DMS53 (cell line): ENCODE measurements at regions not wholly inside any gene's neighbourhood (a gene's known extent, or its start where the extent isn't known, plus 50 kb on each side); places are given as distances from the start of the nearest gene placed in this dataset.

Source experiments
- DNase-seq: peaks from one replicate; lab custom pipeline; 2025; lab: John Stamatoyannopoulos, UW

DNA sequence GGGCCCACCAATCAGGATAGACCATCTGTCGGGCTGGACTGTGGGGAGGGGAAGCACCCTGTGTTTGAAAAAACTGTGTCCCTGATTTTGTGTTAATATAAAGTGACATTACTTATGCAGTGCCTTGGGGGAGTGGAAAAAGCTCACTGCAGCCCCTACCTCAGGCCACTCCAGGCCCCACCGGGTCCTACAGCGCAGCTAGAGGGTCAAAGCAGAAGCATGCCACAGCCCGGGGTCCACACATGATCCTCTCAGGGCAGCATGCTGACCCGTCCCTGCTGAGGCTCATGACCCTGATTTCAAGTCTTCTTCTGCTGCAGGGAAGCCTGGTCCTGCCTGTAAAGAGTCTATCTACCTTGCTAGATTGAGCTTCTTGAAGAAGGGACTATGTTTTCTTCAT lies 133.0 kb upstream of the PLCB4 start:
- DNase-seq: no peak

DNA sequence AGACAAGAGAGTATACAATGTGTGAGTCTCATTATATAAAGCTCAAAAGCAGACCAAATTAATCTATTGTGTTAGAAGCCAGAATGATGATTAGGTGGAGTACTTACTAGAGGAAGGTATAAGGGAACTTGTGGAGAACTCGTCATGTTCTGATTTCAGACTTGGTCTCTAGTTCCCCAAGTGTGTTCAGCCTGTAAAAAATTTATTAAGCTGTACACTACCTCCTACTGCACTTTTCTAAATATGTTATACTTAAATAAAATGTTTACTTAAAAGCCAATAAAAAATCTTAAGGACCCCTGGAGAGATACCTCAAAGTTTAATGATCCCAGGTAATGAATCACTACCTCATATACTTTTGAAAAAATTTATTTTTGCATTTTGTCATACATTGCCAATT lies 130.4 kb upstream of the PLCB4 start:
- DNase-seq: no peak

DNA sequence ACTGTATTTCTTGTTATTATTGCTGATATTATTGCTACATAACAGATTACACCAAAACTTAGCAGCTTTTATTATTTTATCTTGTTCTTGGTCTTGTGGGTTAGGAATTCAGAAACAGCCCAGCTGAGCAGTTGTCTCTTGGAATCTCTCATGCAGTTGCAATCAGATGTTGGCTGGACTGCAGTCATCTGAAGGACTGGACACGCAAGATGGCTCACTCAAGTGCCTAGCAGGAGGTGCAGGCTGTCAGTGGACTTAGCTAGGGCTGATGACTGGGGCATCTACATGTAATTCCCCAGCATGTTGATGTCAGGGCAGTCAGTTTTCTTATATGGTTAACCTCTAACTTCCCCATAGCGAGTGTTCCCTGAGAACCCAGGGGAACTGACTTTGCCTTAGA lies 128.6 kb upstream of the PLCB4 start:
- DNase-seq: peak; percentile 64

GRCh38 chr20:8943631-8944030 lies 125.3 kb upstream of the PLCB4 start:
- no peak for DNase-seq

GRCh38 chr20:8946036-8946940 lies 122.6 kb upstream of the PLCB4 start:
- no peak for DNase-seq

- DNase-seq: no peak
Observed at GRCh38 chr20:8948442-8949020, 120.4 kb upstream of the PLCB4 start.

DNA sequence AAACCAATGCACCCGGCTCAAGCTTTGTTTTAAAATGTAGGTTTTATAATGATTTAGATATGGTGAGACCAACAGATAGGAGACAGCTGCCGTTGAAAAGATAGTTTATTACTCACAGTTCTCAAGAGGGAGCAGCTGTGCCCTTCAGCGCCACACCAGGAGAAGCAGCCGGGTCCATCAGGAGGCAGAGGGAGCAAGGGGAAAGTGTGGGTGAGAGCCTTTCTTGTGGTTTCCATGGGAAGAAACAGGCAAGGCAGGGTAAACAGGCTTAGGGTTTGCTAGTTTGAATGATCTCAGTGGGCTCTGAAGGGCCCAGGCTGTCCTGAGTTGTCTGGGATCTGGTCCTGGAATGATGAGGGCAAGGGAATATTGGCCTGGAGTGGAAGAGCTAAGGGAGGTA lies 117.7 kb upstream of the PLCB4 start:
- DNase-seq: peak; percentile 5

DNA sequence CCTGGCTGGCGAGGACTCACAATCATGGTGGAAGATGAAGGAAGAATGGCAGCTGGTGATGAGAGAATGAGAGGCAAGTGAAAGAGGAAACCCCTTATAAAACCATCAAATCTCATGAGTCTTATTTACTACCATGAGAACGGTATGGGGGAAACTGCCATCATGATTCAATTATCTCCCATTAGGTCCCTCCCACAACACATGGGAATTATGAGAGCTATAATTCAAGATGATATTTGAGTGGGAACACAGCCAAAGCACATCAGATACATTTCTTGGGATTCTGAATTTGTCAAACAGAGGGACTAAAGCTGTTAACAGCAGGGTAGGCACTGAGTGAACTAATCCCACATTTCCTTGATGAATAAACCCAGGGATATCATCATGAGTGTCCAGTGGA lies 116.2 kb upstream of the PLCB4 start:
- DNase-seq: no peak

- no peak for DNase-seq
Observed at GRCh38 chr20:8953300-8953699, 115.6 kb upstream of the PLCB4 start.

GRCh38 chr20:8960241-8960640 lies 108.6 kb upstream of the PLCB4 start:
- DNase-seq: no peak

GRCh38 chr20:8963330-8963729 lies 105.6 kb upstream of the PLCB4 start:
- no peak for DNase-seq

DNA sequence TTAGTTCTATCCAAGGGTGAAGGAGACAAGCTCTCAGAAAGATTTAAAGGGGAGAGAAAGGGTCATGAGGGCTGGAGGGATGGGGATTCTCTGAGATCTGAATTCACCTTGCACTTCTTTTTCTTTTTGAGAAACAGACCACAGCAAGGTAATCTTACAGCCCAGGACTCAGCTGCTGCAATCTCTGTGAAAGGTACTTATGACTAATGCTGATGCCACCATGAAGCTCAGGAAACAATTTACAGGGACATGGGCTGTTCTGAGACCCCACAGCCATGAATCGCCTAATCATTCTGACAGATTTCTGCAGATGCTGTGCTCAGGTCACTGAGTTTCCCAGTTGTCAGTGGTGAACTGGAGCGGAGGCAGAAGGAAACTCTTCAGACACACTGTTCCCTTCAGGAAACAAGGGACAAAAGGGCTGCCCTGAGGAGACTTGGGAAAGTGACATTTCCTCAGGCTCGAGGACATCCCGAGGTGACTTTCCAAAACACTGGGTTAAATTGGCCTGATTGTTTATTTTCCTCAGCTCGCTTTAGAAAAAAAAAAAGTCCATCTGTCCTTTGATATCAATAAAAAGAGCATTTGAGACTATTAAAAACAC lies 103.8 kb upstream of the PLCB4 start:
- no peak for DNase-seq

- DNase-seq: no peak
Observed at GRCh38 chr20:8967641-8968245, 101.1 kb upstream of the PLCB4 start.

GRCh38 chr20:8969146-8969583 lies 99.7 kb upstream of the PLCB4 start:
- DNase-seq: no peak

- no peak for DNase-seq
Observed at GRCh38 chr20:8971669-8972316, 97.1 kb upstream of the PLCB4 start.

DNA sequence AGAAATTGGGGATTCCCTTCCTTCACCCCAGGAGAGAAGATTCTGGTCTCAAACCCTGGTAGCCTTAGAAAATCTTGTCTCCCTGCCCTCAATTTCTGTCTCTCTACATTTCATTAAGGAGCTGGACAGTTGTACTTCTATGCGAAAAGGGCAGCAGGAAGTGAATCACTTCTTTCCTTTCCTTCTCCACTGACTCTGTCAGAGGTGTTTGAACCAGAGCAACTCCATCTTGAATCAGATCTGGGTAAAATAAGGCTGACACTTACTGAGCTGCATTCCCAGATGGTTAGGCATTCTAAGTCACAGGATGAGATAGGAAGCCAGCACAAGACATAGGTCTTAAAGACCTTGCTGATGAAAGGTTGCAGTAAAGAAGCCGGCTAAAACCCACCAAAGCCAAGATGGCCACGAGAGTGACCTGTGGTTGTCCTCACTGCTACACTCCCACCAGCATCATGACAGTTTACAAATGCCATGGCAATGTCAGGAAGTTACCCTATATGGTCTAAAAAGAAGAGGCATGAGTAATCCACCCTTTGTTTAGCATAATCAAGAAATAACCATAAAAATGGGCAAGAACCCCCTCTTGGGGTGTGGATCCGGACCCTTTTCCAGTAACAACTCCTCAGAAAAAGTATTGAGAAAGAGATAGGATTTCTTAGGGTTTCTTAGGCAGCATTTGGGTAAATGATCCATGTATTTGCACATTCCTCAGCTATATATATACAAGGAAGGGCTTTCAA lies 95.8 kb upstream of the PLCB4 start:
- DNase-seq: no peak

DNA sequence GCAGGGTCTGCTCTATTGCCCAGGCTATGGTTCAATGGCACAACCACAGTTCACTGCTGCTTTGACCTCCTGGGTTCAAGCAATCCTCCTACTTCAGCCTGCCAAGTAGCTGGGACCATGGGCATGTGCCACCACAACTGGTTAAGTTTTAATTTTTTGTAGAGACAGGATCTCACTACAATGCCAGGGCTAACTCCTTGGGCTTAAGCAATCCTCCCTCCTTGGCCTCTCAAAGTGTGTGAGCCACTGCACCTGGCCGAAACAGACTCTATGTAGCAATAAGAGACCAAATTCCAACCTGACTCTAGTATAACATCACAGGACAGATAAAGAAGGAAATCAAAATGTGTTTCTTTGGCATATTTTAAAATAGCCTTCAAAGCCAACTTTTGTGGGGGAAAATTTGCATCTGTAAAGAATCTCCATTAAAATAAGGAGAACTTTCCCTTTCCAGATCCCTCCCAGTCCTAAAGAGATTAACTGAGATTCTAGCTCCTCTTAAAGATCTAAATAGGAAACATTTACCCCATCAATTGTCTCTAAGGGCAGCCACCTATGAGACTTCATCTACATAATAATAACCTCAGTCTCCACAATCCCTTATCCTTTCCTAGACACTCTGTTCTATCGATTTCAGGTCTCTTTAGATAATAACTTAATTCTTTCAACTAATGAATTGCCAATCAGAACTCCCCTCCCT lies 94.7 kb upstream of the PLCB4 start:
- no peak for DNase-seq

DNA sequence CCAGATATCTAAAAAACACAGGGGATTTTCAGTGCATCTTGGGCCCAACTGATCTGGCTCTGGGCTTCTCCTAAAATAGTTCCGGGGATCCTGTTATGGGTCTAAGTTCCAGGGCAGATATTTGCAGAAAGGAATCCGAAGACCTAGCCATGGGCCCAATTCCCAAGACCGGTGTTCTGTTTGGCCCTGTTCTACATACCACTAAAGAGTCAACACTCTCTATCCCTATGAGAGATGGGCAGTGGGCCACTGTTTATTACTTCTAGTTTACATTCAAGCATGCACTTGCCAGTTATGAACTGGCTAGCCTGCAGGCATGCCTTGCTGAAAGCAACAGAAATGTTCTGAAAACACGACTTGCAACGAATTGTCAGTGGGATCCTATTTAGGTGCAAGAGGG lies 87.4 kb upstream of the PLCB4 start:
- no peak for DNase-seq

DNA sequence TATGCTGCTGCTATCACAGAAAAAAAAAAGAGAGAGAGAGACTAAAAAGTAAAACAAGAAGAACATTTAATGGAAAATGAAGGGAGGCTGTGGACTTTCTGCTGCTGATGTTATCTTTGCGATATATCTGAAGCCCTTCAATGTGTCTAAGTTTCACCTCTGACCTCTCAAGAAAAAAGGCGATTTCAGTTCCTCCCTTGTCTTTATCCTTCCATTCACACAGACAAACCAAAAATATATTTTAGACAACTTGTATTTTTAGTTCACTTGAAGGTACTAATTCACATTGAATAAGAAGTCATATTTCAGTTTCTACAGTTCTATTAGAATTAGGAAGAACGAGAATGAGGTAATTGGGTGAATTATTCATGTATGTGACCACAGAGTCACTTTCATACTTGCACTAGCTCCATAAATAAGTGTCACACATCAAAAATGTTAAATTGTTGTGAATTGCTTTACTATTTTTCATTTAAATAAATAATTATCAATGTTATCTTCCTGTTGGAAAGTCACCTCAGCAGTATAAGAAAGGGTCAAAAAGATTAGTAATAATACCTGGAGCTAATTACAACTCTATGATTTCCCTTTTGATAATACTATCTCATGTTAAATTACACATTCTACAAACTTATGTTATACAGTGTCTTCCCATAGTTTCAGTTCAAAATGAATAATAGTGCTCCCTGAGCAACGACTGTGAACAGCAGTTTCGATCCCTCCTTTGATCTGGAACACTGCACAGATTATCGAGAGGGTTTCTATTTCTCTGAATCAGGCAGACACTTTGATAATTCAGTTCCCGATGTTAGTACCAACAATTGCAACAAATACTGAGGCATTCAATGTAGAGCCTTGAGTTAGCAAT lies 85.2 kb upstream of the PLCB4 start:
- DNase-seq: no peak

- DNase-seq: no peak
Observed at GRCh38 chr20:8986631-8987030, 82.3 kb upstream of the PLCB4 start.
